Inflammatory macrophage treated with lipopolysaccharide for 4 hours (primary cell): ENCODE measurements at regions not wholly inside any gene's neighbourhood (a gene's known extent, or its start where the extent isn't known, plus 50 kb on each side); places are given as distances from the start of the nearest gene placed in this dataset.

Experiments used
- DNase-seq: peaks from one replicate; pipeline ENCODE4 v3.0.0-alpha.2; 2020

DNA sequence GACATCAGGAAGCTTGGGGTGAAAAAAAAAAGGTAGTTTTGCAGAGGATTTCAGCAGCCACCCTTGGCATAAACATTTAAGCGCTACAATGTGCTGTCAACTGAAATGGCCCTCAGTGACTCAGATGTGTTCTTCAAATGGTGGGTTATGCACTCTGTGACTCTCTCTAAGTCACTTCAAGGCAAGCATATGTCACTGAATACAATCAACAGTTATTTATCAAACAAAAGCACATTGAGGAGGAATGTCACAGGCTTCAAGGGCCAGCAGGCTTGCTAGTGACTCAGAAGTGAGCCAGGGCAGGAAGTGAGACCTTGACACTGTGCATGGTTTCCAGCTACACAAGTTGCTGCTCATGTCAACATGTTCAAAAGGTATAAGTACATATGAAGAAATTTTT is 523.7 kb upstream of the HTR2A start:
- DNase-seq, result no peak

DNA sequence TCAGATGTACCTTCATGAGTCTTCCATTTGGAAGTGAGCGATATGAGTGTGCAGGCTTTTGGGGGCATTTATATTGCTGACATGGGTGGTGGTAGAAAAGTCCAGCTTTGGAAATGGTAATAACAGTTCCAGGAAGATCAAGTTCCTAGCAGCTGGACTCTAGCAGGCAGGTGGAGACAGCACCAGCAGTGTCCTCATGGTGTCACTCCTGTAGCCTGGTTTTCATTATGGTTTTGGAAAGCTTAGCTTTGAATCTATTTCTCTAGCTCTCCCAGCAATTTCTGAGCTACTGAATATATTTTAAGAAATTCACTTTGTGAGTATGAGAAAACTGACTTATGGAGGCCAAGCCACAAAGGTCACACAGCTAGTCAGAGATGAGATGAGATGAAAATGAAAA is 523.2 kb upstream of the HTR2A start:
- DNase-seq, result no peak

- no peak for DNase-seq
These were observed 521.5 kb upstream of the HTR2A start for GRCh38 chr13:47418206-47418920.

- no peak for DNase-seq
These were observed 520.6 kb upstream of the HTR2A start for GRCh38 chr13:47417485-47417884.

GRCh38 chr13:47415048-47415447 is 518.2 kb upstream of the HTR2A start:
- DNase-seq, result no peak

DNA sequence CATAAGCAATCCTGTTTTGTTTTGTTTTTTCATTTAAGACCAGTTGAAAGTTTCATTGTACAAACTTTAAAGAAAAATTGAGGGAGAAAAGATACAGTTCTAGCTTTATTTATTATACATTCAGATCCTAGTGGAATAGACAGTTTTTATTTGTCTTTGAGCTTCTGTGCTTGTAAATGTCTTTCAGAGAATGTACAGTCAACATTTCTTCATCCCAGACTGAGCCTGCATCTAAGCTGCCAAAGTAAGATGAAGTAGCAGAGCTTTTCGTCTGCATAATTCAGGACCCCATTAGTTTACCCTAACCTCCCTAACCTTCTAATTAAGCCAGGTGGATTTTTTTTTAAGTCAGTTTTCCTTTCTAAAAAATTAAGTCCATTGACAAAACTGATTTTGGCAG is 516.7 kb upstream of the HTR2A start:
- DNase-seq, result no peak

- DNase-seq, result no peak
These were observed 516.3 kb upstream of the HTR2A start for GRCh38 chr13:47413112-47413511.

DNA sequence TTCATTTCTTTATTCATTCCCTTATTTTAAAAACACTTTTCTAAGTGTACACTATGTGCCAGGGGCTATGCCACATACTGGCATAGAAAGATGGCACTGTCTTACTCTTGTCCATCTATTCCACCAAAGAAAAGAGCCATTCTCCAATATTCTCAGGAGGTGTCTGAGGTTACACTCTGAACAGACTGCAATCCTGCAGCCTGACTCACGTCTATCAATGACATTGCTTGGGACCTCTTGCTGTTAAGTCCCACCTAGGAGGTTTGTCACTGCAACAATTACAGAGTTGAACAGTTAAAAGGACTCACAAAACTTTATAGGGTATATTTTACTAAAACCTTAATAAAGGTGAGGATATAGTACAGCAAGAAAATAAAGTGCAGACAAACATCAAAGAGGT is 512.9 kb upstream of the HTR2A start:
- DNase-seq, result no peak

DNA sequence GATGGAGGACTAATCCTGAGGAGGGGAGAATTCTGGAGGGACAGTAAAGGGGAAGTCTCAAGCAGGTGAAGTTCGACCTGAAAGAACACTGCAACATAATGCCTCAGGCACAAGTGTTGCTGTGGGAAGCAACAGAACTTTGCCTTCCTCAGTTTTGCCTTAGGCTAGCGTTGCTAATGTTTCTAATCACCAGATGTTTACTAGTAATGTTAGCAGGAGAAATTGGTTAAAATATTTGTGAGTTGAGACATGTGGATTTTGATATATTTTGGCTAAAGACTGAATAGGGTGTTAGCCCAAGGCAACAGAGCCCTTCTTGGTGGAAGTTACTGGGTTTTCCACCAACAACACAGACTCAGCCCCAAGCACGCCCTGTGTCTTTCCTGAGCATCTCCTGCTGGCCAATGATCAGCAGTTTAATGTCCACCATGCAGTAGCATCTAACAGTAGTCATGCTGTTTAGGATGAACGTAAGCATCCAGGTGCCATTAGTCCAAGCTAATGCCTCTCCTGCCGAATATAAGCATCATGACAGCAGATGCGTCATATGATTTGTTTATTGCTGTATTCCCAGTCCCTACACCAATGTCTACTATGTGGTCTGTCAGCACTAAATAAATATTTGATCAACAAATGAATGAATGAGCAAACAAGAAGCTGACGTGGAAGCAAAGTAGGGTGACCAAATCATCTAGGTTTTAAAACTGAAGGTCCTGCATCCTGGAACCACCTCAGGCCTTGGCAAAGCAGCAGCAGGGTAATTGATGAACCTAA is 511.9 kb upstream of the HTR2A start:
- no peak for DNase-seq

- DNase-seq, result no peak
These were observed 511.0 kb upstream of the HTR2A start for GRCh38 chr13:47407808-47408207.

DNA sequence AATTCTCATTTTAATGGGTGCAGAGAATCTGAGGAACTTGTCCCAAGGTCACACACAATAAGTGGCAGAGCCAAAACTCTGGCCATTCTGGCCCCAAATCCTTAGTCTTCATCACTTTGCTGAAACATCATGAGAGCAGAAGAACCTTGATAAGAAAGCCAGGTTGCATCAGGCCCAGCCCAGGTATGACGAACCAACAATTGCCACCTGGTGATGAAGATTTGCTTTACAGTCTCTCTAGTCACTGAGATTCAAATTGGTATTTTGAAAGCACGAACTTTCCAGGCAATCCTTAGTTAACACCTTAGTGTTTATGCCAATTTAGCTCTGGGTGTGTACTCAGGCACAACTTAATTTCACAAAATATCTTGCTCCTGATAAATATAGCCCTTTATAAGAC is 502.7 kb upstream of the HTR2A start:
- no peak for DNase-seq

GRCh38 chr13:47397739-47398138 is 500.9 kb upstream of the HTR2A start:
- no peak for DNase-seq

- no peak for DNase-seq
These were observed 500.1 kb upstream of the HTR2A start for GRCh38 chr13:47396915-47397314.

- no peak for DNase-seq
These were observed 477.9 kb upstream of the HTR2A start for GRCh38 chr13:47374741-47375140.

DNA sequence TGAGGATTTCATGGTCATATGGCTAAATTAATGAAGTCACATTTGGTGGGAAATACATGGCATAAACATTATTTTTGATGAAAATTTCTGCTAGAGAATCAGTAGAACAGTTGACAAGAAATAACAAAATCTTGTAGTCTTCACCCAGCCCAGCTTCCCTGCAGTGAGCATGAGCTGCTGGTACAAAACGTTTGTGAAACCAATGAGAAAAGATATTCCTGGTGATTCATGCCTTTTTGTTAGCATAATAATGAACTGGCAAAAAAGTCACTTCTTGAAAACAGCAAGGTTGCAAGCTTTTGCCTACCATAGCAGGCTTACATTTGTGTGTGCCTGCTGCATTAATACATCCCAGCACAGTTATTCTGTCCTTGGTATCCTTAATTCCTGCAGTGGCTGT is 475.9 kb upstream of the HTR2A start:
- no peak for DNase-seq

DNA sequence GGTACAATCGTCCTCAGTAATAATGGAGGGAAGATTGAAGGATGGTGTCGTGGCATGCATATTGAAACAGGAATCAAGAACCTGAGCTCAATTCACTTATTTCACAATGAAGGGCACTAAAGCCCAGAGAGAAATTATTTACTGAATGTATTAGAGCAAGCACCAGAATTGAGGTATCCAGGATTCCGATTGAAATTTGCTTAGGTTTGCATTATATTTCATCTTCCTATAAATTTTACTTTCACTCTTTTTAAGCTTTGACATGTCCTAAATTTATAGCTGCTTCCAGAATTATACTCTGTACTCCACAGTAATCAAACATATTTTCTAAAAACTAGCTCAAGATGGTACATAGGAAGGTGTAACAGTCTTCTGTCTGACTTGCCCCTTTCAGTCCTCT is 454.9 kb upstream of the HTR2A start:
- no peak for DNase-seq

GRCh38 chr13:47350334-47351124 is 453.7 kb upstream of the HTR2A start:
- DNase-seq, result no peak

DNA sequence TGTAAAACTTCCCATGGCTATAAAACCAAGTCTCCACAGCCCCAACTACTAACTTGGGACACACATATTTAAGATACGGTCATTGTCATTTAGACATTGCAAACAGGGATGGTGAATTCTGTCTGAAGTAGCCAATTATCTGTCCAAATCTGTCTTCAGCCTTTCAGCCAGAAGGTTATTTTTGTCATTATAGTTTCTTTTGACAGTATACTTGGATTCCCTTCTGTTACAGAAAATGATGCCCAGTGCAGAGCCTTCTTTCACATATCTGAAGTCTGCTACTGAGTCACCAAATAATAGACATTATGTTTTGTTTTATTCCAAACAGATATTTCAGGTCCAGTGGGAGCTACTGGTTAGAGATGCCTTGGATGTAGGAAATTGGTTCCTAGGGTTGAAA is 452.4 kb upstream of the HTR2A start:
- DNase-seq, result no peak

DNA sequence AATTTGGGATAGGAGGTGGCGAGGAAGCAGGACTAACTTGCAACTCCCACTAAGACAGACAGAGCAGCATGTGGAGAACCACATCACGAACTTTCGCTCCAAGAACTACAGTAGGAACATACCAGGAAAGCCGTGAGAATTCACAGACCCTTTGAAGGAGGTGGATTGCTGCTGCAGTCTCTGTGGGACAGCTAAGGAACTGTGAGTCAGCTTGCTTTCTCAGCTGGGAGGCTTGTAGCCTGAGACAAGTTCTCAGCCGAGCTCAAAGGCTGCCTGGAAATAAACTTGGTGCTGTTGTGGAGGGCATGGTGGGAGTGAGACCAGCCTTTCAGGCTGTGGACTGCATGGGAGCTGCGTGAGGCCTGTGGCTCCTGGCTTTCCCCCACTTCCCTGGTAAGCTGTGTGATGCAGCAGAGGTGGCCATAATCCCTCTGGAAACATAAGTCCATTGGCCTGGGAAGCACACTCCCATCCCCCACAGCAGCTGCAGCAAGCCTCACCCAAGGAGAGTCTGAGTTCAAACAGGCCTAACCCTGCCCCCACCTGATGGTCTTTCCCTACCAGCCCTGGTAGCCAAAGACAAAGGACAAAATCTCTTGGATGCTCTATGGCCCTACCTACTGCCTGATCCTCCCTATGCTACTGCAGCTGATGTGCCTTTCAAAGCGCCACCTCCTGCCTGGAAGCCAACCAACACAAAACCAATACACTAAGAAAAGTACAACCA is 441.1 kb upstream of the HTR2A start:
- no peak for DNase-seq

DNA sequence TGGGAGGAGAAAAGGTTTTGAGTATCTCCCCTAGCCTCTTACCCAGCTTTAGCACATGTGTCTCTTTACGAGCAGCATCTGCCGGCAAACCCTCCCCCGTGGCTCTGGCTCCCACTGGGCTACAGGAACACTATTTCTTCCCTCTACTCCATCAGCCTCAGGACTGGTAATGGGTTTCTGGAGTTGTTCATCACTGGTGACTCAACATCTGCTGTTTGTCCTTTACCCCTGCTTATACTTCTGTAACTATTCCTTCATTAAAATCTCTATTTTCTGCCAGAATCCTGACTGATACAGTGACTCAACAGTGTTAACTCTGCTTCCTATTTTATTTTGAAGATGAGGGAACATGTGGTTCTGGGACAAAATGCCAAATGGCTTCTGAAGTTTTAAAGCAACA is 437.3 kb upstream of the HTR2A start:
- no peak for DNase-seq

GRCh38 chr13:47332149-47332548 is 435.3 kb upstream of the HTR2A start:
- DNase-seq, result no peak

- DNase-seq, result no peak
These were observed 433.2 kb upstream of the HTR2A start for GRCh38 chr13:47330031-47330430.

DNA sequence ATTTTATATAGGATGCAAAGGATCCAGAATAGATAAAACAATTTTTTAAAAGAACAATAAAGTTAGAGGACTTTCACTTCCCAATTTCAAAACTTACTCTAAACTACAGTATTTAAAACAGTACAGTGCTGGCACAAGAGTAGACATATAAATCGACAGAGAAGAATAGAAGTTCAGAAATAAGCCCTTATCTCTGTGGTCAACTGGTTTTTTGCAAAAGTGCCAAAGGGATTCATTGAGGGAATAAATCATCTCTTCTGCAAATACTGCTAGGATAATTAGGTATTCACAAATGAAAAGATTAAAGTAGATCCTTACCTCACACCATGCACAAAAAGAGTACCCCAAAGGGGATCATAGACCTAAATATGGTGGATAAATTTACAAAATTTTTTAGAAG is 431.0 kb upstream of the HTR2A start:
- DNase-seq, result no peak
